GM21737 (cell line): ENCODE measurements at regions not wholly inside any gene's neighbourhood (a gene's known extent, or its start where the extent isn't known, plus 50 kb on each side); places are given as distances from the start of the nearest gene placed in this dataset.
"Not testable (repeated sequence)": the region's sequence is repeated elsewhere in the genome, so short reads cannot be mapped to it uniquely, and the experiment has no call there.

Source experiments
- ATAC-seq: cut with Tn5 transposase; IDR thresholded peaks from one replicate; pipeline ENCODE4 v1.9.1; 2021; ENCODE audit warnings: mild to moderate bottlenecking, moderate library complexity; ENCODE audit not compliant: unreplicated experiment

GRCh38 chr20:25991051-25991755 is 294.6 kb upstream of the ZNF337 start:
- no peak for ATAC-seq

DNA sequence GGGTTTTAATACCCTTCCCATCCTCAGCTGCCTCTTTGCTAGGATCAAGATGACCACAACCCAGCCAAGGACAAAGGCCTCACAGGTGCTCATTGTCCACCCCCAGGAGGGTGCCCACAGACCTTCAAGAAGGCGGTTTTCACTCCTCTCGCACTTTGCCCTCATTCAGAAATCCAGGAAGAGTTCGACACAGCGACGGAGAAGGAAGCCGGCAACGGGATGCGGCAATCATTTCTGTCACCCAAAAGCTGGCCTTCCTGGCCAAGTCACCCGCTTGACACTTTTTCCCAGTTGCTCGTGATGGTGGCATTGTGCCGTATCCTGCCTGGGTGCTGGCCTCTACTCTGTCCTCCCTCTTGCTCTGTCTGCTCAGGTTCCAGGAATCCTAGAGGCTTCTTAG is 293.0 kb upstream of the ZNF337 start:
- not testable (repeated sequence) for ATAC-seq

- no peak for ATAC-seq
Measured at GRCh38 chr20:25989196-25989595, 292.5 kb upstream of the ZNF337 start.

GRCh38 chr20:25987928-25988560 is 291.4 kb upstream of the ZNF337 start:
- ATAC-seq: not testable (repeated sequence)

DNA sequence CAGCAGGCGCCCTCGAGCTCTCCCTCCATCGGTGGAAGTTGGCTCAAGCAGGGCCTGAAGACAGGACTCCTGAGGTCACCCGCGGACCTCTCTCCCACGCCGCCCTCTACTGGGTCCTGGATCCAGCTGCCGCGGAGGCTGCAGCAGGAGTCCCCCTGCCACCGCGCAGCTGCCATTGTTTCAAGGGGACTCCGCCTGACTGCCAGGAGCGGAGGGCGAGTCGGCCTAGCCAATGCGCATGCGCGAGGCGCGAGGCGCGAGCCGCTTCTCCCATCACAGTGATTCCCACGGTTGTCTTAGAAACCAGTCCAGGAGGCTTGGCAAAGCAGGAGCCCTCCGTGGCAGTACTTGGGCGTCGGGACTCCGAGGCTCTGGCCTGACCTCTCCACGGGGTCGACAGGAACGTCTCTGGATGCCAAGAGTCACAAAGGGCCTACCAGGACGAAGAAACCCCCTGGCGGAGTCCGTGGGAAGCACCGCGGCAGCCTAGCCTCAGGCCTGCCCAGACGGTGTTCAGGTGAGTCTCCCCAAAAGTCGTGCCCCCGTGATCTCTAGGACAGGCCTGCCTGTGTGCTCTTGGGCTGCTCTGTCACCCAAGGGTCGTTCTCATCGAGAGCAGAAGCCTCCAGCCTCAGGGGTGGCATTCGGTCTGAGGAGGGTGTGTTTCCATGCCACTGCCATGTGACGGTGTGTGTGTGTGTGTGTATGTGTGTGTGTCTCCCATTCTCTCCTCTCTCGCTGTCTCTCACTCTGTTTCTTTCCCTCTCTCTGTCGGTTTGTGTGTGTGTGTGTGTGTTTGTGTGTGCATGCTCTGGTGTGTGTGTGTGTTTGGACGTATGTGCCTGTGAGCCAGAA is 290.6 kb upstream of the ZNF337 start:
- no peak for ATAC-seq

- no peak for ATAC-seq
Measured at GRCh38 chr20:25985597-25985996, 288.9 kb upstream of the ZNF337 start.

- no peak for ATAC-seq
Measured at GRCh38 chr20:25984933-25985332, 288.3 kb upstream of the ZNF337 start.

- ATAC-seq: not testable (repeated sequence)
Measured at GRCh38 chr20:25982701-25983100, 286.0 kb upstream of the ZNF337 start.

- not testable (repeated sequence) for ATAC-seq
Measured at GRCh38 chr20:25978450-25979190, 282.0 kb upstream of the ZNF337 start.

DNA sequence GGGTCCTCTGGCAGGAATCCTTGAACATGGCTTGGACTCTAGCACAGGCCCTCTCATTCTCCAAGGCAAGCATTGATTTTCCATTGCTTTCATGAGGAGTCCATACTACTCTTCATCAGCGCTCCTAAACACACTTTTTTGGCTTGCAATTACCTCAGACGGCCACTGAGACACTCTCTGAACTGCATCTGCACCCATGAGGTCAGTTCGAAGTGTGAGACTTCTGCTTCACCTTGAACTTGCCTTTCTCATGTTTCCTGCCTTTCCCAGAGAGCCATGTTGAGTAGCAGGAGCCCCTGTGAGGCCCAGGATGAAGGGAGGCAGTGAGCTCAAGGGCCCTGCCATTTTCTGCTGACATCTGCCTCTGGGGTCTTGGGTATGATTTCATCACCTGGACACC is 279.2 kb upstream of the ZNF337 start:
- not testable (repeated sequence) for ATAC-seq

GRCh38 chr20:25965203-25965602 is 268.6 kb upstream of the ZNF337 start:
- ATAC-seq: not testable (repeated sequence)

DNA sequence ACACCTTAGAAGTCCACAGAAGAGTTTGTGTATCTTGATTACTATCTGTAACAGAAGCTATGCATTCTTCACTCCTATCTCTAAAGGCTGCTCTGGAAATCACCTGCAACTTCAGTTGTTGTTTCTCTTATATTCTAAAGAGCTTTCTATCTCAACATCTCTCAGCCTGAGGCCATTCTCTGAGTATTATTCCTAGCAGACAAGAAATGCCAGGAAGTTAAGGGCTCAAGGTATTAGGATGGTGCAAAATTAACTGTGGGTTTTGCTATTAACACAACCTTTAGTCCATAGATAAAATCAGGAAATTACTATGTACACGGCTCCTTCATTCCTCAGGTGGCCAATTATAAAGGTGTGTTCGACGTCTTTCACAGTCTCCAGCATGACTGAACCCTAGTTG is 257.2 kb upstream of the ZNF337 start:
- ATAC-seq: not testable (repeated sequence)

DNA sequence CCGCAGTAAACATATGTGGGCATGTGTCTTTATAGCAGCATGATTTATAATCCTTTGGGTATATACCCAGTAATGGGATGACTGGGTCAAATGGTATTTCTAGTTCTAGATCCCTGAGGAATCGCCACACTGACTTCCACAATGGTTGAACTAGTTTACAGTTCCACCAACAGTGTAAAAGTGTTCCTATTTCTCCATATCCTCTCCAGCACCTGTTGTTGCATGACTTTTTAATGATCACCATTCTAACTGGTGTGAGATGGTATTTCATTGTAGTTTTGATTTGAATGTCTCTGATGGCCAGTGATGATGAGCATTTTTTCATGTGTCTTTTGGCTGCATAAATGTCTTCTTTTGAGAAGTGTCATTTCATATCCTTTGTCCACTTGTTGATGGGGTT is 238.6 kb upstream of the ZNF337 start:
- ATAC-seq: not testable (repeated sequence)

- not testable (repeated sequence) for ATAC-seq
Measured at GRCh38 chr20:25932806-25933205, 236.2 kb upstream of the ZNF337 start.

DNA sequence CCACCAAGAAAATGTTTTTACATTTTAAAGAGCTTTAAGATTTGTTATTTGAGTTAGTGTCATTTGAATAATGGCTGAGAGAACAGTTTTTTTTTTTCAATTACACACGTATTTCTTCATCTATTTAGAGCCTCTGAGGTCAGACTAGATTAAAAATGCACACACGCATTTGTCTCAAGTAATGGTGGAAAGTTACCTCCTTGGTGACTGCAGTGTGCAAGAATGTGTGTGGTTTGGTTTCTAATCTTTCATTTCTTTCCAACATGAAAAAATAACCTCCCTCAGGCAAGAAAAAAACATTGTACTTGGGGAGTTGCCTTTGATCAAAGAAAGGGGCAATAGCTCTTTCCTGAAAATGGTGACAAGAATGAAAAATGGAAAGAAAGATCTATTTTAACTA is 235.5 kb upstream of the ZNF337 start:
- not testable (repeated sequence) for ATAC-seq

DNA sequence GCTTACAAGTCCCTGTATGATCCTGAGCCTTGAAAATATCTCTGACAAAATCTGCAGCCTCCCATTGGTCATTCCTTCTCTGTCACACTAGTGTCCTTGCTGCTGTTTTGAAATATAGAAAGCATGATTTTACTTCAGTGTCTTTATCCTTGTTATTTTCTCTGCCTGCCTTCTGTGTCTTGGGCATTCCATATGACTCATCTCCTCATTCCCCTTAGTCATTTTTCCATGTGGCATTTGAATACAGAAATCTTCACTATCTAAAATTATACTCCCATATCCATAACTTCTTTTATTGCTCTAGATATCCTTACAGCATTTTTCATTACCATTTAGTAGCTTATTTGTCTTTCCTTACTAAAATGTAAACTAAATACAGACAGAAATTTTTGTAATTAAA is 205.7 kb upstream of the ZNF337 start:
- not testable (repeated sequence) for ATAC-seq

GRCh38 chr20:25898663-25899062 is 202.0 kb upstream of the ZNF337 start:
- not testable (repeated sequence) for ATAC-seq

- not testable (repeated sequence) for ATAC-seq
Measured at GRCh38 chr20:25879096-25879495, 182.4 kb upstream of the ZNF337 start.

DNA sequence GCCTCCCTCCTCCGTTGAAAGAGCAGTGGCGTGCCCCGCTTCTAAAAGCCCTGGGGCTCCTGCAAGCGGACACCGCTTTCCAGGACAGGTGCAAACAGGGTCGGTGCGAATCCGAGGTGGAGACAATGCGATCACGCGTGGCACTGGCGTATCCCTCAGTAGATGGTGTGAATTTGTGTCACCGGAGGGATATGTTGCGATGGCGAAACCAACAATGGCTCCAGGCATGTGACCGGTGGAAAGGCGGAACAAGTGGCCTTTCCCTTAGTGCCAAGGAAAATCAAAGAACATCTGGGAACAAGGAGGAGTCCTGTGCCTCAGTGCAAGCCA is 172.0 kb upstream of the ZNF337 start:
- not testable (repeated sequence) for ATAC-seq

- no peak for ATAC-seq
Measured at GRCh38 chr20:25867776-25868649, 171.4 kb upstream of the ZNF337 start.
